HEK293 (cell line): ENCODE measurements at regions not wholly inside any gene's neighbourhood (a gene's known extent, or its start where the extent isn't known, plus 50 kb on each side); places are given as distances from the start of the nearest gene placed in this dataset.

Source experiments
- CTCF ChIA-PET: fragments of 350-600 bp; formaldehyde crosslinking; extraction: SDS; loops from one replicate; lab custom pipeline; 2021; ENCODE audit warnings: antibody characterized with exemption; lab: Yijun Ruan, JAX
- POLR2A ChIA-PET: fragments of 300-600 bp; formaldehyde crosslinking; extraction: SDS; loops from one replicate; lab custom pipeline; 2020; ENCODE audit warnings: antibody characterized with exemption, inconsistent platforms; lab: Yijun Ruan, JAX
- H3K27ac ChIP-seq: fragments of 200-500 bp; sonication (Bioruptor generic); 2 replicates; pipeline ENCODE4 v1.5.1; 2014; ENCODE audit warnings: low read depth, low read length, control low read depth, inconsistent platforms; ENCODE audit errors: extremely low read depth
- H3K36me3 ChIP-seq, 2 experiments: fragments of 200-500 bp in 1 of 2; sonication (Bioruptor generic) in 1 of 2; 1 replicate in 1 of 2; 2 replicates in 1 of 2; pipeline ENCODE4 v1.5.1; 2014 to 2017; ENCODE audit warnings: inconsistent platforms in 2 of 2, low read length in 2 of 2; ENCODE audit not compliant: control insufficient read depth in 2 of 2, insufficient read depth in 1 of 2
- H3K4me1 ChIP-seq: fragments of 200-500 bp; sonication (Bioruptor generic); 2 replicates; pipeline ENCODE4 v1.5.1; 2014; ENCODE audit warnings: mild to moderate bottlenecking, low read length, inconsistent platforms; ENCODE audit not compliant: control insufficient read depth, insufficient read depth
- H3K4me3 ChIP-seq: 2 replicates; pipeline ENCODE4 v1.5.1; 2011; ENCODE audit warnings: low read depth, mild to moderate bottlenecking, control low read depth, low read length, moderate library complexity
- H3K9me3 ChIP-seq: fragments of 200-500 bp; sonication (Bioruptor generic); 2 replicates; pipeline ENCODE4 v1.5.1; 2014; ENCODE audit warnings: low read depth, low read length, inconsistent platforms; ENCODE audit not compliant: control insufficient read depth, insufficient read depth
- GLI4 ChIP-seq: fragments of 450-650 bp; formaldehyde crosslinking; IDR thresholded peaks from 2 replicates; pipeline ENCODE4 v1.5.1; 2016; ENCODE audit warnings: missing biosample characterization, missing genetic modification characterization
- KLF10 ChIP-seq: fragments of 450-650 bp; IDR thresholded peaks from 2 replicates; pipeline ENCODE4 v1.5.1; 2018; ENCODE audit warnings: missing biosample characterization, mild to moderate bottlenecking, missing genetic modification characterization
- PBX3 ChIP-seq: sonication (generic); formaldehyde crosslinking; IDR thresholded peaks from 2 replicates; pipeline ENCODE4 v1.8.1; 2022; ENCODE audit warnings: mild to moderate bottlenecking, moderate library complexity, missing genetic modification reagents
- PRDM4 ChIP-seq: fragments of 450-650 bp; formaldehyde crosslinking; IDR thresholded peaks from 2 replicates; pipeline ENCODE4 v1.5.1; 2017; ENCODE audit warnings: missing biosample characterization, missing genetic modification characterization
- SCRT1 ChIP-seq: fragments of 450-650 bp; formaldehyde crosslinking; IDR thresholded peaks from 2 replicates; pipeline ENCODE4 v1.5.1; 2016; ENCODE audit warnings: missing biosample characterization, missing genetic modification characterization, borderline replicate concordance
- YY2 ChIP-seq: fragments of 450-650 bp; formaldehyde crosslinking; IDR thresholded peaks from 2 replicates; pipeline ENCODE4 v1.5.1; 2016; ENCODE audit warnings: missing biosample characterization, missing genetic modification characterization
- ZBTB7A ChIP-seq: fragments of 450-650 bp; formaldehyde crosslinking; IDR thresholded peaks from 2 replicates; pipeline ENCODE4 v1.5.1; 2016; ENCODE audit warnings: low read depth, missing biosample characterization, missing genetic modification characterization
- ZNF121 ChIP-seq: fragments of 450-650 bp; formaldehyde crosslinking; IDR thresholded peaks from 2 replicates; pipeline ENCODE4 v1.5.1; 2016; ENCODE audit warnings: missing biosample characterization, missing genetic modification characterization
- ZNF155 ChIP-seq: fragments of 450-650 bp; formaldehyde crosslinking; IDR thresholded peaks from 2 replicates; pipeline ENCODE4 v1.5.1; 2016; ENCODE audit warnings: missing biosample characterization, missing genetic modification characterization
- ZNF211 ChIP-seq: fragments of 450-650 bp; formaldehyde crosslinking; IDR thresholded peaks from 2 replicates; pipeline ENCODE4 v1.5.1; 2016; ENCODE audit warnings: low read depth, missing biosample characterization, missing genetic modification characterization
- ZNF274 ChIP-seq, 2 experiments: fragments of 200-500 bp in 1 of 2; fragments of 450-650 bp in 1 of 2; sonication (Bioruptor generic) in 1 of 2; formaldehyde crosslinking in 1 of 2; IDR thresholded peaks; 2 replicates each; pipeline versions ENCODE4 v1.5.1 to v1.6.1; 2014 to 2016; ENCODE audit warnings: borderline replicate concordance in 1 of 2, inconsistent platforms in 1 of 2, low read length in 1 of 2, missing biosample characterization in 1 of 2, missing genetic modification characterization in 1 of 2
- ZNF311 ChIP-seq: fragments of 450-650 bp; formaldehyde crosslinking; IDR thresholded peaks from 2 replicates; pipeline ENCODE4 v1.5.1; 2017; ENCODE audit warnings: missing biosample characterization, missing genetic modification characterization, borderline replicate concordance
- ZNF529 ChIP-seq: fragments of 450-650 bp; formaldehyde crosslinking; IDR thresholded peaks from 2 replicates; pipeline ENCODE4 v1.5.1; 2017; ENCODE audit warnings: missing genetic modification characterization, missing biosample characterization; ENCODE audit not compliant: insufficient replicate concordance
- ZNF555 ChIP-seq: fragments of 450-650 bp; formaldehyde crosslinking; conservative IDR thresholded peaks from 2 replicates; pipeline ENCODE4 v1.5.1; 2017; ENCODE audit warnings: missing biosample characterization, mild to moderate bottlenecking, missing genetic modification characterization, inconsistent platforms
- ZNF560 ChIP-seq: fragments of 450-650 bp; formaldehyde crosslinking; IDR thresholded peaks from 2 replicates; pipeline ENCODE4 v1.5.1; 2017; ENCODE audit warnings: missing biosample characterization, missing genetic modification characterization, borderline replicate concordance
- ZNF596 ChIP-seq: fragments of 450-650 bp; IDR thresholded peaks from 2 replicates; pipeline ENCODE4 v1.5.0; 2018; ENCODE audit warnings: missing biosample characterization, mild to moderate bottlenecking, missing genetic modification characterization, moderate library complexity
- ZNF600 ChIP-seq: fragments of 450-650 bp; formaldehyde crosslinking; IDR thresholded peaks from 2 replicates; pipeline ENCODE4 v1.5.1; 2016; ENCODE audit warnings: missing biosample characterization, missing genetic modification characterization
- ZNF610 ChIP-seq: fragments of 450-650 bp; formaldehyde crosslinking; IDR thresholded peaks from 2 replicates; pipeline ENCODE4 v1.5.1; 2016; ENCODE audit warnings: missing biosample characterization, missing genetic modification characterization, borderline replicate concordance
- ZNF654 ChIP-seq: fragments of 450-650 bp; formaldehyde crosslinking; IDR thresholded peaks from 2 replicates; pipeline ENCODE4 v1.5.1; 2016; ENCODE audit warnings: low read depth, missing biosample characterization, missing genetic modification characterization
- ZNF677 ChIP-seq: fragments of 450-650 bp; IDR thresholded peaks from 2 replicates; pipeline ENCODE4 v1.5.0; 2018; ENCODE audit warnings: missing biosample characterization, mild to moderate bottlenecking, missing genetic modification characterization, moderate library complexity
- ZNF704 ChIP-seq: fragments of 450-650 bp; formaldehyde crosslinking; IDR thresholded peaks from 2 replicates; pipeline ENCODE4 v1.5.1; 2016; ENCODE audit warnings: missing biosample characterization, missing genetic modification characterization
- ZNF768 ChIP-seq: fragments of 450-650 bp; formaldehyde crosslinking; IDR thresholded peaks from 2 replicates; pipeline ENCODE4 v1.5.1; 2018; ENCODE audit warnings: missing biosample characterization, mild to moderate bottlenecking, missing genetic modification characterization
- ZNF843 ChIP-seq: fragments of 450-650 bp; formaldehyde crosslinking; IDR thresholded peaks from 2 replicates; pipeline ENCODE4 v1.5.1; 2016; ENCODE audit warnings: missing biosample characterization, missing genetic modification characterization

GRCh38 chr12:126554625-126555024 is 1489.4 kb downstream of the AACS start (continued):
- TF ChIP-seq ZNF311, result no peak

- CTCF ChIA-PET, result no interaction called here
- TF ChIP-seq ZNF843 (tag by site-specific recombination), result no peak
- TF ChIP-seq YY2 (tag by site-specific recombination), result no peak
- TF ChIP-seq ZNF529 (tag by site-specific recombination), result no peak
- TF ChIP-seq ZNF654 (tag by site-specific recombination), result no peak
- TF ChIP-seq ZNF677, result no peak
- no peak for TF ChIP-seq GLI4 (tag by site-specific recombination)
- no peak for TF ChIP-seq KLF10 (tag by site-specific recombination)
- no peak for TF ChIP-seq PRDM4 (tag by site-specific recombination)
- TF ChIP-seq PBX3 (CRISPR knock-in tag), result no peak
- no peak for TF ChIP-seq ZNF555 (tag by site-specific recombination)
- no peak for TF ChIP-seq ZBTB7A (tag by site-specific recombination)
- TF ChIP-seq ZNF560 (tag by site-specific recombination), result no peak
- no peak for TF ChIP-seq ZNF610 (tag by site-specific recombination)
- no peak for TF ChIP-seq ZNF704 (tag by site-specific recombination)
- no peak for TF ChIP-seq ZNF600 (tag by site-specific recombination)
- no peak for TF ChIP-seq SCRT1 (tag by site-specific recombination)
- TF ChIP-seq ZNF596 (tag by site-specific recombination), result no peak
- TF ChIP-seq ZNF768 (tag by site-specific recombination), result no peak
- POLR2A ChIA-PET, result no interaction called here
Observed at GRCh38 chr12:126557659-126558058, 1492.4 kb downstream of the AACS start.

GRCh38 chr12:126558219-126558618 is 1493.0 kb downstream of the AACS start:
- Histone ChIP-seq H3K9me3 (no peaks in the 10 kb centered on the region), H3K27ac (no peak overlapping the region)
- TF ChIP-seq ZNF274 (IDR thresholded peaks at IDR 0.05; ENCODE audit: low read length), result no peak
- TF ChIP-seq ZNF274 (tag by site-specific recombination; IDR thresholded peaks at IDR 0.05; ENCODE audit: borderline replicate concordance), result no peak
- no peak for TF ChIP-seq ZNF211 (tag by site-specific recombination)
- no peak for TF ChIP-seq ZNF155
- no peak for TF ChIP-seq ZNF121 (tag by site-specific recombination)
- TF ChIP-seq, all 188 proteins: peak for 0
- ChIA-PET CTCF (no interaction called here), POLR2A (no interaction called here)
- Histone ChIP-seq H3K4me3 (no peak overlapping the region), H3K36me3 (no peaks in the 10 kb centered on the region), H3K4me1 (no peaks in the 10 kb centered on the region)

More at GRCh38 chr12:126557659-126558058, 1492.4 kb downstream of the AACS start:
- Histone ChIP-seq H3K36me3 (no peaks in the 10 kb centered on the region), H3K27ac (no peak overlapping the region), H3K4me3 (no peak overlapping the region), H3K4me1 (no peaks in the 10 kb centered on the region), H3K9me3 (no peaks in the 10 kb centered on the region)
